HUES48 (cell line): ENCODE measurements at regions not wholly inside any gene's neighbourhood (a gene's known extent, or its start where the extent isn't known, plus 50 kb on each side); places are given as distances from the start of the nearest gene placed in this dataset.

Experiments used
- H3K27ac ChIP-seq: one replicate; pipeline ENCODE4 v1.7.0; 2013; ENCODE audit warnings: low read depth, low read length, inconsistent platforms
- H3K27me3 ChIP-seq: 2 replicates; pipeline ENCODE4 v1.6.1; 2013; ENCODE audit warnings: mild to moderate bottlenecking, low read length; ENCODE audit not compliant: control insufficient read depth, insufficient read depth
- H3K36me3 ChIP-seq: 2 replicates; pipeline ENCODE4 v1.6.1; 2013; ENCODE audit warnings: low read length; ENCODE audit not compliant: control insufficient read depth, insufficient read depth
- H3K4me1 ChIP-seq: 2 replicates; pipeline ENCODE4 v1.6.1; 2013; ENCODE audit warnings: mild to moderate bottlenecking, low read length; ENCODE audit not compliant: control insufficient read depth, insufficient read depth
- H3K4me3 ChIP-seq: 2 replicates; pipeline ENCODE4 v1.5.1; 2013; ENCODE audit warnings: mild to moderate bottlenecking, low read depth, low read length
- H3K9ac ChIP-seq: 2 replicates; pipeline ENCODE4 v1.6.1; 2013; ENCODE audit warnings: mild to moderate bottlenecking, low read depth, low read length, moderate library complexity
- H3K9me3 ChIP-seq: 2 replicates; pipeline ENCODE4 v1.6.1; 2013; ENCODE audit warnings: low read length; ENCODE audit not compliant: control insufficient read depth, insufficient read depth

DNA sequence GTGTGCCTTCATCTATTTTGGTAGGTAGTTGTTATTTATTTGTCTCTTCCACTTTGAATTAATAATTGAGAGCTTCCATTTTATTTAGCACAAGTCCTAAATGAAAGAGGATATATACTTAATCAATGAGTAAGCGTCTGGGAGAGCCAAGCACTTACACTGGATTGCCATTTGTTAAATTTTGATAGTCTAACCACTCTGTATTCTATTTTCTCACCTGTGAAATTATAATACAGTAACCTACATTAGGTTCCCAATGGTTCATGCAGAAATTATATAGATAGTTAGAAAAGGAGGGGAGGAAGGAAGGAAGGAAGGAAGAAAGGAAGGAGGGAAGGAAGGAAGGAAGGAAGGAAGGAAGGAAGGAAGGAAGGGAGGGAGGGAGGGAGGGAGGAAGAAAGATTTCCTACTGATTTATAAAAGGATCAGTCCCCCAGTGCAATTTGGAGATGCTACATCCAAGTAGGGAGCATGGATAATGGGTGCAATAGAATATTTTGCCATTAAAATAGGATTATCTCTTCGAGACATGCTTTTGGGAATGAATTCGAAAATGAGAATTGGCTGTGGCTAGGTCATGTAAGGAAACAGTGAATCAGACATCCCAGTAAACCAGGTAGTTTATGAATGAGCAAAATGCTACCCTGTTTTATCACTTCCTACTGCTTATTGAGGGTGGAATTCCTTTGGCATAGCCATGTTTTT lies 239.8 kb downstream of the PCDH7 start:
- no peaks in the 10 kb centered on the region for H3K36me3 ChIP-seq
- H3K9me3 ChIP-seq = no peaks in the 10 kb centered on the region
- no peak overlapping the region for H3K27ac ChIP-seq
- no peak overlapping the region for H3K9ac ChIP-seq
- no peak overlapping the region for H3K4me3 ChIP-seq
- H3K4me1 ChIP-seq = no peaks in the 10 kb centered on the region
- H3K27me3 ChIP-seq = no peaks in the 10 kb centered on the region

DNA sequence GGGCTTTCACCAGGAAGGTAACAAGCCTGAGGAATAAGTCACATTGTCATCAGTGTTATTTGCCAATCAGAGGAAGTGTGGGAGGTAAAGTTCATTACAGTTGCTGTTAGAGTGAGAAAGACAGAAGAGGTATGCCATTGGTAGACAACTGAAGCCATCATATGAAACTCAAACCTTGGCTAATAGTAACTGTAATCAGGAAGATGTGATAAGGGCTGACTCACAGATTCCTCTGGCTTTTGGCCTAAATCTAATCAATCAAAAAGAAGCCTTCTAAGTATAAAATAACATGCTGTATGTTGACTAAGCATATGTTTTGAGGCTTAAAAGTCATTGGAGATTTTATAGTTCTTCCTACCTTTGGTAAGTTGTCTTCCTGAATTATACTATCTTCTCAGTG lies 242.8 kb downstream of the PCDH7 start:
- H3K4me3 ChIP-seq = no peak overlapping the region
- H3K9ac ChIP-seq = no peak overlapping the region
- no peak overlapping the region for H3K27ac ChIP-seq
- H3K27me3 ChIP-seq = no peaks in the 10 kb centered on the region
- H3K9me3 ChIP-seq = no peaks in the 10 kb centered on the region
- no peaks in the 10 kb centered on the region for H3K4me1 ChIP-seq
- H3K36me3 ChIP-seq = no peaks in the 10 kb centered on the region

DNA sequence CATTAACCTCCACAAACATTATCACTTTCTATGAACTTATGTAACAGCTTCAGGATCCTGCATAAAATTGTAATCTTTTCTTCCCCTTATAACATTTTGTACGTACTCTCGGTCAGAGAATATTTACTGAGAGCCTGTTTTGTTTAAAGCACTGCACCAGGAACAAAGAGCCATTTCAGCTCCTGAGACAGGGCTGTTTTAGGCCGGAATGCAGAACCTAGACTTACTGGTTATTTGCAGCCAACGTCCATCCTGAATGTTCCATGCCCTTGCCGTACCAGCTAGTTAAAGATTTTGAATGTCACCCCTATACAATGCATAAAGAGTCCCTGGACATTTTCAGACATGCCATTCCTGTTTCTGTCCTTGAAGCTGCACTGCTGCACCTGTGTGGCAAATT lies 248.8 kb downstream of the PCDH7 start:
- Histone ChIP-seq H3K4me3 (no peak overlapping the region), H3K9ac (no peak overlapping the region), H3K27me3 (no peaks in the 10 kb centered on the region), H3K36me3 (no peaks in the 10 kb centered on the region), H3K4me1 (peaks cover 12% of the 10 kb centered on the region; the same call in 1 of the 2 replicates), H3K9me3 (no peaks in the 10 kb centered on the region), H3K27ac (no peak overlapping the region)

DNA sequence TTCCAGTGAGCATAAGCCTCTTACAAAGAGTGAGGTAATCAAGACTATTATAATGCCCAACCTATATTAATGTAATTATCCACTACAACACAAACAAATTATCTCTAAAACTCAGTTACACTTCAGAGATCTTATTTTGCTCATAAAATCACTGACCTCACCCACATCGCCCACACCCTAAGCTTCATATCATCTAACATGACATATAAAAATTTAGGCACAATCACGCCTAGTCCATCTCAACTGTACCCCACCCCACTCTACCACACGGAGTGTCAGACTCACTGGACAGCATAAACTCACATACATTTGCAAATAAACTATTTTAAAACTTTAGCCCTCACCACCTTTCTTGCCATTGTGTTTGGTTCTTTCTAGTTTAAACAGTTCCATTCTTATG lies 252.4 kb downstream of the PCDH7 start:
- Histone ChIP-seq H3K27ac (no peak overlapping the region), H3K36me3 (no peaks in the 10 kb centered on the region), H3K9ac (no peak overlapping the region), H3K4me1 (peaks cover 25% of the 10 kb centered on the region), H3K9me3 (no peaks in the 10 kb centered on the region), H3K27me3 (no peaks in the 10 kb centered on the region), H3K4me3 (no peak overlapping the region)

DNA sequence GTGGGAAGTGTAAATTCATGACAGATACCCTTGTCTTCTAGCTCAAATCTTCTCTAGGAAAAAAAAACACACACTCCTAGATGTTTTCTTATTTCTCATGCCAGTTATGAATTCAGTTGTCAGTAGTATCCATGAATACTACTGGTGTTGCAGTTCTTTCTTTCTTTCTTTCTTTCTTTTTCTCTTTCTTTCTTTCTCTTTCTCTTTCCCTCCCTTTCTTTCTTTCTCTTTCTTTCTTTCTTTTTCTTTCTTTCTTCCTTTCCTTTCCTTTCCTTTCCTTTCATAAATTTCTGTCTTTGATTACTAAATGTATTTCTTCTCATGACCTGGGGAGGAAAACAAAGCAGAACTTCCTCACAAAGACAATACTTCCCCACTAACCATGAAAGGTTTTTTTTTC lies 253.8 kb downstream of the PCDH7 start:
- Histone ChIP-seq H3K27me3 (no peaks in the 10 kb centered on the region), H3K4me3 (no peak overlapping the region), H3K27ac (no peak overlapping the region), H3K4me1 (peaks cover 25% of the 10 kb centered on the region), H3K9ac (no peak overlapping the region), H3K36me3 (no peaks in the 10 kb centered on the region), H3K9me3 (no peaks in the 10 kb centered on the region)

DNA sequence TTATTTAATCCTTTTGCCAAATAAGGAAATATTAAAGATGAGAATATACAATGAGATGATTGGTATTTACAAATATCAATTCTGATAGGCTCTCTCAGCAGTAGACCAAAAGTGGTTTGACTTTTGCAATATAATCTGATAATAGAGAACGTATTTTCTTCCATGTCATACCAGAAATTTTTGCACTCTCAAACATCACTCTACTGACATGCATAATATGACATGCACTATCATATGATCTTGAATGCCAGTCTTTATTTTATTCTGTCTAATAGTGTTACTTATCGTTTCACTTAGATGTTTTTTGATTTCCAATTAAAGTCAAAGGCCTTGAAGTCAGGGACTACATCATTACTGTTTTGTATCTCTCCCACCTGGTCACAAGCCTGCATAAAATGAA lies 259.2 kb downstream of the PCDH7 start:
- H3K36me3 ChIP-seq = no peaks in the 10 kb centered on the region
- no peaks in the 10 kb centered on the region for H3K27me3 ChIP-seq
- H3K4me1 ChIP-seq = peaks cover 19% of the 10 kb centered on the region
- no peaks in the 10 kb centered on the region for H3K9me3 ChIP-seq
- H3K4me3 ChIP-seq = no peak overlapping the region
- H3K9ac ChIP-seq = no peak overlapping the region
- H3K27ac ChIP-seq = no peak overlapping the region

DNA sequence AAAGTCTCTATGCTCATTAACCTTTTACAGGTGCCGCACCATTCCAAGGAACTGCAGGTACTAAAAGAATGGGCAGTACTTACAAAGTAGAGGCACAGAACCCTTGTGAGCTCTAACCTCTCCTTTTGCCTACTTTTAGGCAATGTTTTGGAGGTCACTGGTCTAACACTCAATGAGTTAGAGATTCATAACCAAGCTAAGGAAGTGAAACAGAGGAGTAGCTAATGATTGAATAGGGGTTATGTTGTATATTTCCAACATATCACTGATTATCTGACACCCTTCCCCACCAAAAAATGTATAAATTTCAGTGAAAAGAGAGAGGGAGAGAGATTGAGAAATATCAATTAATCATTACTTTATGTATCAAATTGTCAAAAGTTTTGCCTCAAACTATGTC lies 269.3 kb downstream of the PCDH7 start:
- Histone ChIP-seq H3K27ac (no peak overlapping the region), H3K4me1 (no peaks in the 10 kb centered on the region), H3K9ac (no peak overlapping the region), H3K9me3 (no peaks in the 10 kb centered on the region), H3K4me3 (no peak overlapping the region), H3K27me3 (no peaks in the 10 kb centered on the region), H3K36me3 (no peaks in the 10 kb centered on the region)

DNA sequence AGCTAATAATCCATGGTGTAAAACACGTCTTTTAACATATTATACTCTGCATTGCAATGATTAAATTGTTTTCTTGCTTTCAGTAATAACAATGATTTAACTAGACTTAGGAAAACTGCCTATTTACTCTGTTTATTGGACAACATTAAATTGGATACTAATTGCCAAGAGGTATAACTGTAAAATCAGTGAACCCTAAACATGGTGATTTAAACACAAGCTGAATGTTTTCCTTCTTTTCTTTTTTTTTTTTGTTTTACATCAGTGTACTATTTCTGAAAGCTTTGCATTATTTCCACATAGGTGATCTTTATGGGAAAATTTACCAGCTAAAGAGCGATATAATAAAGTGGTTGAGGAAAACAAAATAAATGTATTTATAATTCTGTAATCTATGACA lies 276.7 kb downstream of the PCDH7 start:
- no peaks in the 10 kb centered on the region for H3K4me1 ChIP-seq
- no peak overlapping the region for H3K9ac ChIP-seq
- no peaks in the 10 kb centered on the region for H3K9me3 ChIP-seq
- no peaks in the 10 kb centered on the region for H3K27me3 ChIP-seq
- no peak overlapping the region for H3K27ac ChIP-seq
- H3K4me3 ChIP-seq = no peak overlapping the region
- H3K36me3 ChIP-seq = no peaks in the 10 kb centered on the region

DNA sequence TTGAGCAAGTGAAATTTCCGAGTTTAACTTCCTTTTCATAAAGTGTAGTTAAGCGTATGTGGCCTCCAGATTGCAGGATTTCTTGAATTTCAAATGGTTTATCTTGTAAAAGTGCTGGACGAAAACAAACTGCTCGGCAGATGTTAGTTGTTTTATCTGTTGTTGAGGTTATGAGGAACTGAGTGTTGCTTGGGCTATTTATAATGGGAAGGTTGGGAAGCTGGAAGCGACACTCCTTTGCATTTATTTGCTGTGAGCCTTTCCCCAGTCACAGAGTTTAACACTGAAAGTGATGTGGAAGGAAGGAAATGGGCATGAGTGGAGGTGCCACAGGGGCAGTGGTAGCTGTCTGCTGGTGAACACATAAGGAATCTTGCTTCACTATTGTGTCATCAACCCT lies 284.9 kb downstream of the PCDH7 start:
- Histone ChIP-seq H3K9me3 (no peaks in the 10 kb centered on the region), H3K4me3 (no peak overlapping the region), H3K4me1 (no peaks in the 10 kb centered on the region), H3K36me3 (no peaks in the 10 kb centered on the region), H3K27me3 (no peaks in the 10 kb centered on the region), H3K27ac (no peak overlapping the region), H3K9ac (no peak overlapping the region)

DNA sequence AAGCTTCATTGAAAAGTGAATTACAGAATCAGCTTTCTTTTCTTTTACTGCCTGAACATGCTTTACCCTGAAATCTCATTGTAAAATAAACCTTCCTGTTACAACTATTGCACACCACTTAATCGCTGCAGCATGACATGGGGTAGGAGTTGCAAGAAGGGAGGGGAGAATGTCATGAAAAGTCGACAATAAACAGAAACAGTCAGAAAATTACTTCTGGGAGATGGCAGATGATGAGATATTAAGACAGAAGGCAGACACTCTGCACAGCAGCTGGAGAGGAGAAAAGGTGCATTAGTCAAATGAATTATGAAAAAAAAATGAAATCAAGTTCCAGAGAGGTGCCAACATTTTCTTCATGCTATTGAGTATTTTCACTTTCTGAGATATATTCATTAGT lies 287.7 kb downstream of the PCDH7 start:
- Histone ChIP-seq H3K36me3 (no peaks in the 10 kb centered on the region), H3K9ac (no peak overlapping the region), H3K27me3 (no peaks in the 10 kb centered on the region), H3K4me3 (no peak overlapping the region), H3K9me3 (no peaks in the 10 kb centered on the region), H3K4me1 (no peaks in the 10 kb centered on the region), H3K27ac (no peak overlapping the region)

DNA sequence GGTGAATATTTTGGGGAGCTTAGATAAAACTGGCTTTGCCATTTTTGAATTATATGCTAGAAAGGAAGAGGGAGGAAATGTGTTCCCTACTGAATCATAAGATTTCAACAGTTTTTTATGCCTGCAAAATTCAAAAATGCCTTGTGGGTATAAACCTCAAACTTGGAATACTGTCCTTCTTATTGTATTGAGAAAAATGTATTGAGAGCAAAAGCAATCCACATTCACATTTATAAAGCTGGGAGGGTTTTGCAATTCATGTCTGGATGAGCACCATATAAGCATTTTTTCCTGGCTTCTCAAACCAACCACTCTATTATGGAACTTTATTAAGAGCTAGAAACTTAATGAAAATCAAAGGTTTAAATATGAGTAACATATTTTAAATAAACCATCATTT lies 289.8 kb downstream of the PCDH7 start:
- Histone ChIP-seq H3K27ac (no peak overlapping the region), H3K36me3 (no peaks in the 10 kb centered on the region), H3K4me1 (no peaks in the 10 kb centered on the region), H3K27me3 (no peaks in the 10 kb centered on the region), H3K9me3 (no peaks in the 10 kb centered on the region), H3K4me3 (no peak overlapping the region), H3K9ac (no peak overlapping the region)

DNA sequence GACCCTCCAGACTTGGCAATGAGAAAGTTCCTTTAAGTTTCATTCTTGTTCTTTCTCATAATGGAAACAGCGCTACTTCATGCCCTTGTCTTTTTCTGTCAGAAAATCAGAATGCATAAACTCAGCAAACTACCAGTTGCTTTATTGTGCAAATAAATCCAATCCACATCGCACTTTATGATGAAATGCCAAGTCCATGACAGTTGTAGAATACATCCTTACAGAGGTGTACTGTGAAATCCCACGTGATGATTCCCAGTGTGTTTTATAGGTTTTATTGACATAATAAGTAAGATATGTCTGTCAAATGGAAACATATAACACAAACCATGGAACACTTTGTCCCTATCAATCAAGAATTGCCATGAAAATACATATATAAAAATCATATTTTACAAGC lies 295.0 kb downstream of the PCDH7 start:
- no peaks in the 10 kb centered on the region for H3K36me3 ChIP-seq
- no peak overlapping the region for H3K27ac ChIP-seq
- no peak overlapping the region for H3K9ac ChIP-seq

More for the DNA sequence above, 295.0 kb downstream of the PCDH7 start:
- Histone ChIP-seq H3K4me1 (no peaks in the 10 kb centered on the region), H3K4me3 (no peak overlapping the region), H3K9me3 (no peaks in the 10 kb centered on the region), H3K27me3 (no peaks in the 10 kb centered on the region)
